Panc1 (cell line): ENCODE measurements at regions not wholly inside any gene's neighbourhood (a gene's known extent, or its start where the extent isn't known, plus 50 kb on each side); places are given as distances from the start of the nearest gene placed in this dataset.

Experiments used
- ATAC-seq: fragments of 200-7000 bp; cut with Tn5 transposase; 2 replicates; pipeline ENCODE4 v1.9.1; 2020; ENCODE audit warnings: mild to moderate bottlenecking, moderate library complexity
- BruUV-seq: library from RNA; stranded (reverse); fragments of 400-500 nt; replicated peaks from 2 replicates; lab custom pipeline; 2021; lab: Mats Ljungman, UMichigan
- CTCF ChIA-PET: fragments of 300-600 bp; sonication (Branson Sonifier 250); formaldehyde crosslinking; loops from one replicate; lab custom pipeline; 2022; ENCODE audit warnings: antibody characterized with exemption; lab: Charles Lee
- POLR2A ChIA-PET: fragments of 300-600 bp; sonication (Branson Sonifier 250); formaldehyde crosslinking; loops from one replicate; lab custom pipeline; 2022; ENCODE audit warnings: antibody characterized with exemption; lab: Charles Lee
- DNase-seq: peaks from one replicate; pipeline ENCODE4 v3.0.0-alpha.2; 2010; ENCODE audit warnings: low read depth, low spot score
- H3K27ac ChIP-seq: 2 replicates; pipeline ENCODE4 v1.5.1; 2011; ENCODE audit warnings: mild to moderate bottlenecking, low read length, inconsistent platforms
- H3K27me3 ChIP-seq: fragments of 200-500 bp; sonication (Bioruptor generic); 2 replicates; pipeline ENCODE4 v1.6.0; 2014; ENCODE audit warnings: low read length, inconsistent platforms; ENCODE audit not compliant: control insufficient read depth, insufficient read depth
- H3K36me3 ChIP-seq: fragments of 200-500 bp; sonication (Bioruptor generic); 2 replicates; pipeline ENCODE4 v1.5.1; 2014; ENCODE audit warnings: inconsistent platforms, mild to moderate bottlenecking, low read length, moderate library complexity; ENCODE audit not compliant: control insufficient read depth, insufficient read depth
- H3K4me1 ChIP-seq: 2 replicates; pipeline ENCODE4 v1.5.1; 2011; ENCODE audit warnings: inconsistent platforms, mild to moderate bottlenecking, low read length, moderate library complexity; ENCODE audit not compliant: control insufficient read depth, insufficient read depth
- H3K4me3 ChIP-seq, 2 experiments: 2 replicates each; pipeline ENCODE4 v1.5.1; 2011 to 2012; ENCODE audit warnings: low read depth in 2 of 2, low read length in 2 of 2, mild to moderate bottlenecking in 2 of 2, inconsistent platforms in 1 of 2, moderate library complexity in 1 of 2
- H3K9me3 ChIP-seq: fragments of 200-500 bp; sonication (Bioruptor generic); 2 replicates; pipeline ENCODE4 v1.5.1; 2014; ENCODE audit warnings: low read depth, mild to moderate bottlenecking, inconsistent platforms, low read length, moderate library complexity; ENCODE audit not compliant: control insufficient read depth, insufficient read depth
- POLR2AphosphoS5 ChIP-seq: IDR thresholded peaks from 2 replicates; pipeline ENCODE4 v1.6.1; 2012; ENCODE audit warnings: mild to moderate bottlenecking, low read depth, low read length, moderate library complexity
- SIN3A ChIP-seq: IDR thresholded peaks from 2 replicates; pipeline ENCODE4 v1.6.1; 2012; ENCODE audit warnings: low read depth, mild to moderate bottlenecking, low read length, moderate library complexity, borderline replicate concordance; ENCODE audit not compliant: insufficient read depth
- TCF7L2 ChIP-seq: IDR thresholded peaks from 2 replicates; pipeline ENCODE4 v1.6.1; 2011; ENCODE audit warnings: mild to moderate bottlenecking, low read depth, low read length, inconsistent platforms
- in situ Hi-C: cut with HindIII; loops from 2 replicates; pipeline ENCODE4 v1.10.0; 2016; ENCODE audit warnings: low sequenced_read_pairs, low pct_unique_long_range_greater_than_20kb
- intact Hi-C: fragments of 100-400 bp; cut with micrococcal nuclease; formaldehyde crosslinking; loops from one replicate; pipeline ENCODE4 v1.10.0; 2022; ENCODE audit not compliant: unreplicated experiment
- TF ChIP-seq, protein P1 (sequence below), 2 experiments: IDR thresholded peaks; 2 replicates each; pipeline ENCODE4 v1.6.1; 2011 to 2012; ENCODE audit warnings: low read depth in 2 of 2, control low read depth in 1 of 2, low read length in 1 of 2, mild to moderate bottlenecking in 1 of 2, moderate library complexity in 1 of 2; ENCODE audit not compliant: insufficient read depth in 1 of 2
- TF ChIP-seq, protein P2 (sequence below): fragments of 450-650 bp; IDR thresholded peaks from 2 replicates; pipeline ENCODE4 v1.5.1; 2017; ENCODE audit warnings: mild to moderate bottlenecking

DNA sequence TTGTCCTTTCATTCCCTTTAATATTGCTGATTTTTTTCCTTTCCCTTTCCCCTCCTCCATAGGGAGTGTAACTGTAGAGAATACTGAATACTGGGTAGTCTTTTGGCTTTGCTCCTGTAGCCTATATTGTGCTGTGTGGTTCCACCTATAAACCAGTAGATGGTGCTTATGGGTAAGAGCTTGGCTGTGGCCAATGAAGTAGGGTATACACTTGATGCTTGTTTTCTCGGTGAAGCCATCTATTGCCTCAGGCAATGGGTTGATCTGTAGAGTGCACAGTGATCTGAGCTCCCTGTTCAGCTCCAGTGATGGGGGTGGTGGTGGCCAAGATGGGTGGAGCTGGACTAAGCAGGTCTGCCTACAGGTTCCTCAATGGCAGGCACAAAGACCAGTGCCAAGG, 203.3 kb upstream of the IMPG1 start:
- Histone ChIP-seq H3K4me1 (no peaks in the 10 kb centered on the region), H3K36me3 (no peaks in the 10 kb centered on the region), H3K4me3 (no peak overlapping the region), H3K9me3 (no peaks in the 10 kb centered on the region), H3K27me3 (no peaks in the 10 kb centered on the region), H3K27ac (no peak overlapping the region)
- in situ Hi-C loops (no loop called here), intact Hi-C loops (no loop called here)
- ATAC-seq (no peak), DNase-seq (no peak)
- TF ChIP-seq POLR2AphosphoS5 (no peak), TCF7L2 (no peak), SIN3A (no peak)
- TF ChIP-seq, protein P1, sequence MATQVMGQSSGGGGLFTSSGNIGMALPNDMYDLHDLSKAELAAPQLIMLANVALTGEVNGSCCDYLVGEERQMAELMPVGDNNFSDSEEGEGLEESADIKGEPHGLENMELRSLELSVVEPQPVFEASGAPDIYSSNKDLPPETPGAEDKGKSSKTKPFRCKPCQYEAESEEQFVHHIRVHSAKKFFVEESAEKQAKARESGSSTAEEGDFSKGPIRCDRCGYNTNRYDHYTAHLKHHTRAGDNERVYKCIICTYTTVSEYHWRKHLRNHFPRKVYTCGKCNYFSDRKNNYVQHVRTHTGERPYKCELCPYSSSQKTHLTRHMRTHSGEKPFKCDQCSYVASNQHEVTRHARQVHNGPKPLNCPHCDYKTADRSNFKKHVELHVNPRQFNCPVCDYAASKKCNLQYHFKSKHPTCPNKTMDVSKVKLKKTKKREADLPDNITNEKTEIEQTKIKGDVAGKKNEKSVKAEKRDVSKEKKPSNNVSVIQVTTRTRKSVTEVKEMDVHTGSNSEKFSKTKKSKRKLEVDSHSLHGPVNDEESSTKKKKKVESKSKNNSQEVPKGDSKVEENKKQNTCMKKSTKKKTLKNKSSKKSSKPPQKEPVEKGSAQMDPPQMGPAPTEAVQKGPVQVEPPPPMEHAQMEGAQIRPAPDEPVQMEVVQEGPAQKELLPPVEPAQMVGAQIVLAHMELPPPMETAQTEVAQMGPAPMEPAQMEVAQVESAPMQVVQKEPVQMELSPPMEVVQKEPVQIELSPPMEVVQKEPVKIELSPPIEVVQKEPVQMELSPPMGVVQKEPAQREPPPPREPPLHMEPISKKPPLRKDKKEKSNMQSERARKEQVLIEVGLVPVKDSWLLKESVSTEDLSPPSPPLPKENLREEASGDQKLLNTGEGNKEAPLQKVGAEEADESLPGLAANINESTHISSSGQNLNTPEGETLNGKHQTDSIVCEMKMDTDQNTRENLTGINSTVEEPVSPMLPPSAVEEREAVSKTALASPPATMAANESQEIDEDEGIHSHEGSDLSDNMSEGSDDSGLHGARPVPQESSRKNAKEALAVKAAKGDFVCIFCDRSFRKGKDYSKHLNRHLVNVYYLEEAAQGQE (IDR thresholded peaks at IDR 0.05; ENCODE audit: insufficient read depth in 1 of 2, low read depth in 2 of 2, low read length in 1 of 2), result no peak
- TF ChIP-seq, protein P2, sequence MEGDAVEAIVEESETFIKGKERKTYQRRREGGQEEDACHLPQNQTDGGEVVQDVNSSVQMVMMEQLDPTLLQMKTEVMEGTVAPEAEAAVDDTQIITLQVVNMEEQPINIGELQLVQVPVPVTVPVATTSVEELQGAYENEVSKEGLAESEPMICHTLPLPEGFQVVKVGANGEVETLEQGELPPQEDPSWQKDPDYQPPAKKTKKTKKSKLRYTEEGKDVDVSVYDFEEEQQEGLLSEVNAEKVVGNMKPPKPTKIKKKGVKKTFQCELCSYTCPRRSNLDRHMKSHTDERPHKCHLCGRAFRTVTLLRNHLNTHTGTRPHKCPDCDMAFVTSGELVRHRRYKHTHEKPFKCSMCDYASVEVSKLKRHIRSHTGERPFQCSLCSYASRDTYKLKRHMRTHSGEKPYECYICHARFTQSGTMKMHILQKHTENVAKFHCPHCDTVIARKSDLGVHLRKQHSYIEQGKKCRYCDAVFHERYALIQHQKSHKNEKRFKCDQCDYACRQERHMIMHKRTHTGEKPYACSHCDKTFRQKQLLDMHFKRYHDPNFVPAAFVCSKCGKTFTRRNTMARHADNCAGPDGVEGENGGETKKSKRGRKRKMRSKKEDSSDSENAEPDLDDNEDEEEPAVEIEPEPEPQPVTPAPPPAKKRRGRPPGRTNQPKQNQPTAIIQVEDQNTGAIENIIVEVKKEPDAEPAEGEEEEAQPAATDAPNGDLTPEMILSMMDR, result peak; percentile 12; the same call in 1 of the 2 replicates
- no TSS peak for BruUV-seq
- ChIA-PET CTCF (no interaction called here), POLR2A (no interaction called here)

DNA sequence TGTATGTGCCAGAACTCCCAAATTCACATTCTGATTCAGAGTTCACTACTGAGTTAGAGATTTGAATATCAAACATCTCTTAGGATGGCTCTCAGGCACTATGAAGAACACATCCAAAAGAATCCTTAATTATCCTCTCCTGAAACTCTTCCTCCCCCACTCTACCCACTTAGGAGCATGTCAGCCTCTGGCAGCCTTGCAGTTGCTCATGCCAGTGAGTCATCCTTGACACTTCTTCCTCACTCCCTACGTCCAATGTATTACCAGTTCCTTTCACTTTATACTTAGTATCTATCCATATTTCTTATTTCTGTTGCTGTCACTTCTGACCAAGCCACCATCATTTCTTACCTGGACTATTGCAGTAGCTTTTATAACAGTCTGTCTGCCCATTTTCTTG, 192.0 kb upstream of the IMPG1 start:
- TF ChIP-seq POLR2AphosphoS5, result no peak
- no peak for TF ChIP-seq TCF7L2
- TF ChIP-seq, protein P2, result no peak
- TF ChIP-seq SIN3A, result no peak
- TF ChIP-seq, protein P1 (IDR thresholded peaks at IDR 0.05; ENCODE audit: insufficient read depth in 1 of 2, low read depth in 2 of 2, low read length in 1 of 2), result no peak
- no peak for ATAC-seq
- DNase-seq, result no peak
- POLR2A ChIA-PET, result no interaction called here
- H3K27me3 ChIP-seq, result no peaks in the 10 kb centered on the region
- no peak overlapping the region for H3K27ac ChIP-seq
- H3K9me3 ChIP-seq, result 0 out of 2 replicates have a peak, but pooled peaks cover 2% of the 10 kb centered on the region
- in situ Hi-C loops, result no loop called here
- no peaks in the 10 kb centered on the region for H3K4me1 ChIP-seq
- CTCF ChIA-PET, result no interaction called here
- intact Hi-C loops, result no loop called here
- H3K4me3 ChIP-seq, result no peak overlapping the region
- BruUV-seq, result no TSS peak
- no peaks in the 10 kb centered on the region for H3K36me3 ChIP-seq
